ENCODE measurements at regions not wholly inside any gene's neighbourhood (a gene's known extent, or its start where the extent isn't known, plus 50 kb on each side); places are given as distances from the start of the nearest gene placed in this dataset.
A peak's percentile ranks its signal among the peaks of the same experiment; 100 is the strongest.
"Not testable (repeated sequence)": the region's sequence is repeated elsewhere in the genome, so short reads cannot be mapped to it uniquely, and the experiment has no call there.

DNA sequence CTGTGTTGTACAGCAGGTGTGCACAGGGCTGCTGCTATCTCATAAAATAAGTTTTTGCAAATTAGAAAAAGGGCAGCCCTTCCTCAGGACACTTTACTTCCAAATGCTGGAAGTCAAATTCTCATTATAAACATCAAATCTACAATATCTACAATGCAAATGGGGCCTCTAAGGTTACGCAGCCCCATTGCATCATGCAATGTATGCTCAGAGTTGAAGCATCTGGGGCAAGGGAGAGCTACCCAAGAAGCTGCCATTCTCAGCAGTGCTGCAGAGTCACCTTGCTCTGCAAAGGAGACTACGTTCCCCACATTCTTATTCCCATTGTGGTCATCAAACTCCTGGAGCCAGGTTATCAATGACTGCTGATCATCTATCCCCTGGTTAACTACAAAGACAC lies 208.9 kb upstream of the POGK start:
- DNase-seq: no peak

DNA sequence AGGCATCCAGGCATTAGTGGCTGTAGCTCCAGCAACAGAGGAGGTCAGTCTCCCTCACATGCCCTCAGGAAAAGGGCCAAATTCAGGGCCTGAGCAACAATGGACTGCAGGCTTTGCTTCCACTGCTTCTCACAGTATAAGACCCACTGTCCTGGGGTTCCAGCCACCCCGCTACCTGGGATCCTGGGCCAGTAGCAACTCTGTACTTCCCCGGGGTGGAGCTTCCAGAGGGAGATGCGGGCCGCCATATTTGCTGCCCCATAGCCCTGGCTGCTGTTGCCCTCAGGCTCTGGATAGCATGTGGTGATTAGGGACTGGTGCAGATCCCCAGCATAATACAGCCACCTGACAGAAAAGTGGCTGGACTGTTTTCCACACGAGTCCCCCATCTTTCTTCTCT lies 201.1 kb upstream of the POGK start:
- no peak for DNase-seq

DNA sequence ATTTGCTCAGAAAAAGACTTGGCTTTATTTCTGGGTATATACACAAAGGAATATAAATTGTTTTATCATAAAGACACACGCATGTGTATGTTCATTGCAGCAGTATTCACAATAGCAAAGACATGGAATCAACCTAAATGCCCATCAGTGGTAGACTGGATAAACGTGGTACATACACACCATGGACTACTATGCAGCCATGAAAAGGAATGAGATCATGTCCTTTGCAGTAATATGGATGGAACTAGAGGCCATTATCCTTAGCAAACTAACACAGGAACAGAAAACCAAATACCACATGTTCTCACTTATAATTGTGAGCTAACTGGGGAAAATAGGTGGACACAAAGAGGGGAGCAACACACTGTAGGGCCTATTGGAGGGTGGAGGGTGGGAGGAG lies 182.0 kb upstream of the POGK start:
- not testable (repeated sequence) for DNase-seq

DNA sequence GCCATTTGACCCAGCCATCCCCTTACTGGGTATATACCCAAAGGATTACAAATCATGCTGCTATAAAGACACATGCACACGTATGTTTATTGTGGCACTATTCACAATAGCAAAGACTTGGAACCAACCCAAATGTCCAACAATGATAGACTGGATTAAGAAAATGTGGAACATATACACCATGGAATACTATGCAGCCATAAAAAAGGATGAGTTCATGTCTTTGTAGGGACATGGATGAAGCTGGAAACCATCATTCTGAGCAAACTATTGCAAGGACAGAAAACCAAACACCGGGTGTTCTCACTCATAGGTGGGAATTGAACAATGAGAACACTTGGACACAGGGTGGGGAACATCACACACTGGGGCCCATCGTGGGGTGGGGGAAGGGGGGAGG lies 172.5 kb upstream of the POGK start:
- DNase-seq: not testable (repeated sequence)

DNA sequence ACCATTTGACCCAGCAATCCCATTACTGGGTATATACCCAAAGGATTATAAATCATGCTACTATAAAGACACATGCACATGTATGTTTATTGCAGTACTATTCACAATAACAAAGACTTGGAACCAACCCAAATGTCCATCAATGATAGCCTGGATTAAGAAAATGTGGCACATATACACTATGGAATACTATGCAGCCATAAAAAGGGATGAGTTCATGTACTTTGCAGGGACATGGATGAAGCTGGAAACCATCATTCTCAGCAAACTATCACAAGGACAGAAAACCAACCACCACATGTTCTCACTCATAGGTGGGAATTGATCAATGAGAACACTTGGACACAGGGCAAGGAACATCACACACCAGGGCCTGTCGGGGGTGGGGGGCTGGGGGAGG lies 171.7 kb upstream of the POGK start:
- DNase-seq: not testable (repeated sequence)

DNA sequence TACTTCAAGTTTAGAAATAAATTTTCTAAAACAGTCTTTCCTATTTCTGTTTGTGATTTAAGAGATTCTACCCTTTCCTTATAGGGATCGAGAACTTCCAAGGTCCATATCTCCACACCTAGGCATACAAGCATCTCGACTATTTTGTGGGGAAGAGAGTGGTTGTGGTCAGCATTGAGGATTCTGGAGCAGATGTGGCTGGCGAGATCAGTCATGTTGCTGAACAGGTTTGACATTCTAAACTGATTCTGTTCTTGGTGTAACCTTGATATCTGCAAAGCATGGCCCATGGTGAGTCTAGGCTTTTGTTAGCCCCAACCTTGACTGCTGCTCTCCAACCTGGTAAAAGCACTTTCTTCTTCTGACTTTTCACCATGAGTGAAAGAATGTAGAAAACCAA lies 167.6 kb upstream of the POGK start:
- DNase-seq: no peak

DNA sequence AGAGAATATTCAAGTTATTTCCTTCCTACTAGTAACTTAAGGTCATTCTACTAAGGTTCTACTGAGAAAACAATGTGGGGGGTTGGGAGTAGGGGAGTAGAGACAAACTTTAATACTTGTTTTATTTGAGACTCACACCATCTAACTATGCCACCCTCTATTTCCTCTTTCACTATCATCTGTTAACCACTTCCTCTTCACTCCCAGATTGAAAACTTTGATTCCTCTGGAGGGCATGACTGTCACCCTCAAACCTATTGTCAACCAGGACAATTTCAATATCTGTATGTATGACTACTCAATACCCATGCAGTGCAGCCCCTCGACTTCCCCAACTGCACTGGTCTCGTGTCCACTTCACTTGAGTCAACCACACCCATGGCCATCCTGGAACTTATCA lies 165.6 kb upstream of the POGK start:
- no peak for DNase-seq

DNA sequence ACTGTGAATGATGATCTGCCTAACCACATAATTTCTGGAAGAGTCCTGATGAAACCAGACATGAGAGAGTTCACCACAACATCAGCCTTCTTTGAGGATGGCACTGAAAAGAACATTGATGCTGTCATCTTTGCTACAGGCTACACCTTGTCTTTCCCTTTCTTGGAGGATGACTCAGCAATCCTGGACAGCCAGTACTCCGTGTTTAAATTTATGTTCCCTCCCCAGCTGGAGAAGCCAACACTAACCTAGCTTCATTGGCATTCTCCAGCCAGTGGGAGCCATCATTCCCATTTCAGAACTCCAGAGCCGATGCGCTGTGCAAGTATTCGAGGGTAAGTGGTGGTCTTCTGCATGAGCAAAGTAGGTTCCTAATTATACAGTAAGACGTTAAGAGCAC lies 164.1 kb upstream of the POGK start:
- no peak for DNase-seq

DNA sequence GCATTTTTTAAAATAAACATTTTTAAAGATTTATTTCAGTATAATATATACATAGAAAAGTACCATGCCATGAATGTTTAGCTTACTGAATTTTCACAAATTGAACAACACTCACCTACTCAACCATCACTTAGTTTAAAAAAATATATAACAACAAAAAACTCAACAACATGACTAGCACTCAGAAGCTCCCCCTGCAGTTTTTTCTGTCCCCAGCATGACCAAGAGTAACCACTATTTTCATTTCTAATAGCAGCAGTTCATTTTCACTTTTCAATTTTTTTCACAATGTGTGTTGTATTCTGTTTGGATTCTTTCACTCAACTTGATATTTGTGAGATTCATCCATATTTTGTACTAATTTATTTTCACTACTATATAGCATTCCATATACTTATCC lies 162.3 kb upstream of the POGK start:
- DNase-seq: no peak

DNA sequence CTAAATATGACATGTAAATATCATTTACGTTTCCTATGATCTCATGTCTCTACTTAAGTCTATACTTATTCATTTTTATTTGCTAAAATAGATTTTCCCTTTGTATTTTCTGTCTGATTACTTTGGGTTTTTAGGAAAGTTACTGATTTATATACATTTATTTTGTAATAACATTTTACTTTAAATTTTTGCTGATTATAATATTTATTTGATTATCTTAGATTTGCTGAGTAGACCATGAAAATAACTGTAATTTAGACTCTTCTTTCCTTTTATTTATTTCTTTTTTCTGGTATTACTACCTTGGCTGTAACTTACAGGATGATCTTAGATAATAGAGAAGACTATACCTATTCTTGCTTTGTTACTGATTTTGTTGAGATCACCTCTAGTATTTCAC lies 159.9 kb upstream of the POGK start:
- no peak for DNase-seq

DNA sequence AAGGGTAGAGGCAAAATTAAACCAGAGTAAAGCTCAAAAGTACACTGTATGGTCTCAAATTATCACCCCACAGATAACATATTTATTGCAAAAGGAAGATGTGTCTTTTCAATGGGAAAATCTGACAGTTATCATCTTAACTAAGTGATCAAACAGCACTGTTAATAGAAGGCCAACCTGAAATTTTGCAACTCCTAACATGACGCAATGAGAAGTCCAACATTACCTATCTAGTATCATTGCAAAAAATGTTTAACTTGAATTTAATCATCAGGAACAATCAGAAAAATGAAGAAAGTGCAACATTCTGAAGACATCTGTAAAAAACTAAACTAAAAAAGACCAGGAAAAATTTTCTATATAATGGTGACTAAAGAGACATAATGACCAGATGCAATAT lies 156.7 kb upstream of the POGK start:
- DNase-seq: no peak

DNA sequence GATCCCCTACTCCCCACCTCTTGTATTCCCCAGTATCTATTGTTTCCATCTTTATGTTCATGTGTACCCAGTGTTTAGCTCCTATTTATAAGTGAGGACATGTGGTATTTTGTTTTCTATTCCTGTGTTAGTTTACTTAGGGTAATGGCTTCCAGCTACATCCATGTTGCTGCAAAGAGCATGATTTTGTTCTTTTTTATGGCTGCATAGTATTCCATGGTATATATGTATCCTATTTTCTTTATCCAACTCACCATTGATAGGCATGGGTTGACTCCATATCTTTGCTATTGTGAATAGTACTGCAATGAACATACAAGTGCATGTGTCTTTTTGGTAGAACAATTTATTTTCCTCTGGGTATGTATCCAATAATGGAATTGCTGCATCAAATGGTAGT lies 154.6 kb upstream of the POGK start:
- DNase-seq: not testable (repeated sequence)

DNA sequence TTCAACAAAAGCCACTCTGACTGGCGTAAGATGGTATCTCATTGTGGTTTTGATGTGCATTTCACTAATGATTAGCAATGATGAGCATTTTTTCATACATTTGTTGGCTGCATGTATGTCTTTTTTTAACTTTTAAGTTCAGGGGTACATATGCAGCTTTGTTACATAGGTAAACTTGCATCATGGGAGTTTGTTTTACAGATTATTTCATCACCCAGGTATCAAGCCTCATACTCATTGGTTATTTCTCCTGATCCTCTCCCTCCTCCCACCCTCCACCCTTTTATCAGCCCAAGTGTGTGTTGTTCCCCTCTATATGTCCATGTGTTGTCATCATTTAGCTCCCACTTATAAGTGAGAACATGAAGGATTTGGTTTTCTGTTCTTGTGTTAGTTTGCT lies 154.1 kb upstream of the POGK start:
- no peak for DNase-seq

DNA sequence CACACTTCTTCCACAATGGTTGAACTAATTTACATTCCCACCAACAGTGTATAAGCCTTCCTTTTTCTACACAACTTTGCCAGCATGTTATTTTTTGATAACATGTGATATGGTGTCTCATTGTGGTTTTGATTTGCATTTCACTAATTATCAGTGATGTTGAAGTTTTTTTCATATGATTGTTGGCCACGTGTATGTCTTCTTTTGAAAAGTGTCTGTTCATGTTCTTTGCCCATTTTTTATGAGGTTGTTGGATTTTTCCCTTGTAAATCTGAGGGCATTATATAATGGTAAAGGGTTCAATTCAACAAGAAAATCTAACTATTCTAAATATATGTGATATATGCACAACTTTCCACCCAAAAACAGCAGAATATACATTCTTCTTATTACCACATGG lies 153.4 kb upstream of the POGK start:
- DNase-seq: not testable (repeated sequence)

DNA sequence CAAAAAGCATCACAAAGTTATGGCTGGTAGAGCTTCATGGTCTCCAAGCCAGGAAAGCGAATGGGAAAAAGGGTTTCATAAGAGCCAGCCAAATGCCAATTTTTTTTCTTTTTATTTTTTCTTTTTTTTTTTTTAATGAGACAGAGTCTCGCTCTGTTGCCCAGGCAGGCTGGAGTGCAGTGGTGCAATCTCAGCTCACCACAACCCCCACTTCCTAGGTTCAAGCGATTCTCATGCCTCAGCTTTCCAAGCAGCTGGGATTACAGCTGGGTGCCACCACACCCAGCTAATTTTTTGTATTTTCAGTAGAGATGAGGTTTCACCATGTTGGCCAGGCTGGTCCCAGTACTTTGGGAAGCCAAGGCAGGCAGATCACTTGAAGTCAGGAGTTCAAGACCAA lies 148.7 kb upstream of the POGK start:
- DNase-seq: not testable (repeated sequence)

DNA sequence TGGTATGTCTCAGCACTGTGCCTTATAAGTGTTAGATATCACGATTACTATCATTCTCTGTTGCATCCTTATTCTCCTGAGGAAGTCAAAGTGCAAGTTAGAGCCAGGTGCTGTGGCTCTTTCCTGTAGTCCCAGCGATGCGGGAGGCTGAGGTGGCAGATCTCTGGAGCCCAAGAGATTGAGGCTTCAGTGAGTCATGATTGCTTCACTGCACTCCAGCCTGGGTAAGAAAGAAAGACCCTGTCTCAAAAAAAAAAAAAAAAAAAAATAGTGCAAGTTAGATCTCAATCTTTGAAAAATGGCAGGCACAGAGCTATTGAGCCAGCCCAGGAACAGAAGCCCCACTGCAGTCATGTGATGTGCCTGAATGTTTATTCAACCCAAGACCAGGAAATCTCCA lies 147.8 kb upstream of the POGK start:
- DNase-seq: no peak

DNA sequence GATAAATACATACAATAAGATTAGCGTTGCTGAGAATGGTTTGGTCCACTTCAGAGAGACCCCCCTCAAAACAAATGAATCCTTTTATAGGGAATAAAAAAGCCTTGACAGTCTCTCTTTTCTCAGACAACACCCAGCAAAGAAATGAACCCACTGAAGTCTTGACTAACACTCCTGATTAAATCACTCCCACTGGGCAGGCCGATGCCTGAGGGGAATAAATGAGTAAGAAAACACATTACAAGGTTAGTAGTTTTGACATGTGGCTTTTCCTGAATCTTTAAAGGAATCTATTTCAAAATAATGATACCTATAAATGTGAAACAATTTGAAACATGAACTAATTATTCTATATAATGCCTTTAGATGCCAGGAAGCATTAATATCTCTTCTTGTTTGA lies 146.9 kb upstream of the POGK start:
- DNase-seq: no peak

DNA sequence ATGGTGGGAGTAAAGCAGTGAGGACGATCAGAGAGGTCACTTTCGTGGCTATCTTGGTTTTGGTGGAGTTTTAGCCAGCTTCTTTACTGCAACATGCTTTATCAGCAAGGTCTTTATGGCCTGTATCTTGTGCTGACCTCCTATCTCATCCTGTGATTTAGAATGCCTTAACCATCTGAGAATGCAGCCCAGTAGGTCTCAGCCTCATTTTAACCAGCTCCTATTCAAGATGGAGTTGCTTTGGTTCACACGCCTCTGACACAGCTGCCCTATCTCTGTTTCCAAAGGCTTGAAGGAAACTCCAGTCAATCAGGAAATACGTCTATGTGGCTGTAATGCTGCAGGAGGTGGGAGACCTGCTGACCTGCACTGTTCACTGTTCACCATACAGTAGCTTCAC lies 146.1 kb upstream of the POGK start:
- no peak for DNase-seq

DNA sequence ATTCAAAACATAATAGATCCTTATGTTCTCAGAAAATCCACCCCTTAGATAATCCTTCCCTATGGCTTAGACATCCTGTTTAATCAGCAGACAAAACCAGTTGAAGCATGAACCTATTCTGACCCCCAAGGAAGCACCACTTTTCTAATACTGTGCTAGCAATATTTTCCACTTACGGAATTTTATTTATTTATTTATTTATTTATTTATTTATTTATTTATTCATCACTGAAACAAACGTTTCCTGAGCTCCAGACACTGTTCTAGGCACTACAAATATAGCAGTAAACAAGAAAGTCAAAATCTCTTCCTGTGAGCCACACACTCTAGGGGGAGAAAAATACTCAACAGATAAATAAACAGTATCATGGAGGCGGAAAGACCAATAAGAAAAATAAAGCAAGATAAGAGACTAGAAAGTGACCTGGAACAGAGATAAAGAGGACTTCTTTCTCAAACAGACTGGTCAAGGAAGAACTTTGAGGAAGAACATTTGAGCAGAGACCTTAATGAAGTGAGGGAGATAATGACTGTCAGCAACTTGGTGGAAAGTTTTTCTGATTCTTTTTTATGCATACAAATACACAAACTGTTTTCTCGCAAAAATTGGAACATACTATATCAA lies 145.5 kb upstream of the POGK start:
- no peak for DNase-seq

DNA sequence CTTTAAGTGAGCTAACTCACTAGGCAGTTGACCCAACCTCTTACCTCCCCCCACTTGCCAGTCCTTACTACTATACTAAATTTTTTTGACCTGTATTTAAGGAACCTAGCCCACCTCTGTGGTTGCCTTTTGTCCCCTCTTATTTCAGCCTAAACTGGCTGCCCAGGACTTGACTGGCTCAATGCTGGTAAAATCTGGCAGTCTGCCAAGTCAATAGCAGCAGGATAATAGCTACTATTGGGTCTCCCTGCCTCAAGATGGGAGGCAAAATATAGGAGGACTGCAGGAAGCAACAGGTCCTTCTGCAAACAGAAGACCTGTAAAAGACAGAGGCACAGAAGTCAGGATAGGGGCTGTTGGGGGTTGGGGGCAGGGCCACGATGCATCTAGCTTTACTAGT lies 144.2 kb upstream of the POGK start:
- DNase-seq: peak; percentile 13

DNA sequence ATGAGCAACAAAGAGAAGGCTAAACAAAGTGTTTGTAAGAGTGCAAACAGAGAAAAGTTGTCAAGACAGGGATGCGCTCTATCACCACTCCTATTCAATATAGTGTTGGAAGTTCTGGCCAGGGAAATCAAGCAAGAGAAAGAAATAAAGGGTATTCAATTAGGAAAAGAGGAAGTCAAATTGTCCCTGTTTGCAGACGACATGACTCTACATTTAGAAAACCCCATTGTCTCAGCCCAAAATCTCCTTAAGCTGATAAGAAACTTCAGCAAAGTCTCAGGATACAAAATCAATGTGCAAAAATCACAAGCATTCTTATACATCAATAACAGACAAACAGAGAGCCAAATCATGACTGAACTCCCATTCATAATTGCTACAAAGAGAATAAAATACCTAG lies 143.4 kb upstream of the POGK start:
- DNase-seq: not testable (repeated sequence)

DNA sequence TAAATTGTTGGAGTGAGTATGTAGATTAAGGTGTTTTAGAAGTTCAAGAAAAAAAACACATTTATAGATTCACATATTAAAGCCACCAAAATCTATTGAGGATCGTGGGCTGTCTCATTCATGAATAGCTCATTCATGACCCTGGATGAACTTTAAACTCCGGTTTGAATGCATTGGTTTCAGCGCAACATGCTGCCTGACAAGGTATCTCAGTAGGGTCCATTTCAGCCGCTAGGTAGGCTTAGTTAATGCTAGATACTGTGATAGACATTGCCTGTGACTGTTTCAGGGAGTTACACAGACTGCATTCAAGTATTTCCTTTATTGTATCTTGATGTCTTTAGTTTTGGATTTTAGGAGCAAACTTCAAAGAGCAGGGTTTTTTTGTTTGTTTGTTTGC lies 140.5 kb upstream of the POGK start:
- DNase-seq: no peak

DNA sequence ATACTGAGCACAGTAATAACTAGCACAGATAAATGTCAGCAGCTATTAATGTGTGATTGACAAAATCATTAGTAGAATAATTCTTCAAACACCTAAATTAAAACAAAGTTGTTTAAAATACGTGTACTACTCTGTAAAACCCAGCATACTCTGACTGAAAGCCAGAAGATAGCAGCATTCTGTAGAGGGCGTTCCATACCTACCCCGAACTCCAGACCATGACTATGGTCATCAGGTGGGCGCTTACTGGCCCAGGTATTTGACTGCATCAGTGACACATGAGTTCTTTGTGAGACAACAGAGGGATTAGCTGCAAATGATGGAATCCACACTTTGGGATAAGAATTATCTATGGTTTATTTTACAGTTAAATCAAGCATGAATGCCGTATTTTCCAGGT lies 139.7 kb upstream of the POGK start:
- DNase-seq: no peak

DNA sequence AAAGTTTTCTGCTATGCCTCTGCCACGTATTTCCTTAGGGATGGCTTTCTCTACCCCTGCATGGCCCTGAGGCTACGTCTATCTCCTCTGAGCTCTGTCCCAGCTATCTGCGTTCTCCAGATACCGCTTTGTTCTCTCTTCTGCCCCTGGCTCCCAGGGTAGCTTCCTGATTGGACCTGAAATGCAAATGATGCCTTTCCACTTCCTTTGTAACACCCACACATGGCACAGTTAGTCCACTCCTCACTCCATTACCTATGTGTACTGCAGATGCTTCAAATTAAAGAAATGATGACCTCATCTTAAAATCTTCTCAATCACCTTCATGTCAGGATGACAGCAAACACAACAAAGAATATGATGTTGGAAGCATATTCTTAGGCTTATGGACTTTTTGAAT lies 138.6 kb upstream of the POGK start:
- no peak for DNase-seq

DNA sequence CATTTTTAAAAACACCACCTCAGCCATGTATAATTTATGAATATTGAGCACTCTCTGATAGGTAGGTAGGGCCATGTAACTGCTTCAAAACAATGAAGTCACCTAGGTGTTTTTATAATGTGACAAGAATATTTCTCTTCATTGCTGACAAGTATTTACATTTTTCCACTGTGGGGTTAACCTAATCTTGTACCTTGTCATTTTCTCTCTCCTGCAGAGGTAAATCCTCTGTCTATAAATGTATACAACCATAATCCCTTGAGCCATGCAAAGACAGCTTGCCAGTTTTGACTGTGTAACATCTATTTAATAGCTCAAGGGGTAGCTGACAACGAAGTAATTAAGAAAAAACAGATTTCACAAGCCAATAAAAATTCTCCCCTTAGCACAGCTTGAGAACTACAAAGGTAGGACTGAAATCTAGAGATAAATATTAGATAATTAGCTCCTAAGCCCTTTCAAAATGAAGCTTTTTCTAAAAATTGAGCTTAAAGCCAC lies 137.6 kb upstream of the POGK start:
- no peak for DNase-seq

DNA sequence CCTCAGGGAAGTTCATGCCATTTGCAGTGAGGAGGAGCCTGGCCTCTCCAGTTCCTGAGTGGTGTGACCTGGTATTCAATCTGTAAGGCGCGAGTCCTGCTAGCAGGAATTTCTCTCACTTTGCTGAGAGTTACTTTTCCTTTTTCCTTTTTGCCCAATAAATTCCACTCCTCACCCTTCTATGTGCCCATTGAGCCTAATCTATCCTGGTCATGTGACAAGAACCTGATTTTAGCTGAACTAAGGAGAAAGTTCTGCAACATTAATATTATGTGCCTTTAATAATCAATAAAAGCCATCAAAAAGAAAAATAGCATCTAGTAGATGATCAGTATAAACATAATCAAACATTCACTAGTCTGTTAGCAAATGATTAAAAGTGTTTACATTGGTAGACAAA lies 136.1 kb upstream of the POGK start:
- DNase-seq: no peak
